NCI-H460 (cell line): ENCODE measurements at regions not wholly inside any gene's neighbourhood (a gene's known extent, or its start where the extent isn't known, plus 50 kb on each side); places are given as distances from the start of the nearest gene placed in this dataset.

Experiments
- DNase-seq: peaks from one replicate; pipeline ENCODE4 v3.0.0-alpha.2; 2016; ENCODE audit warnings: low read depth; ENCODE audit errors: extremely low read depth

- DNase-seq = no peak
Measured at GRCh38 chr20:20765696-20766365, 53.4 kb upstream of the RALGAPA2 start.

- DNase-seq = no peak
Measured at GRCh38 chr20:20763650-20764049, 51.2 kb upstream of the RALGAPA2 start.
